NCI-H526 treated with DMSO at 0.1 percent for 48 hours (cell line): ENCODE measurements at regions not wholly inside any gene's neighbourhood (a gene's known extent, or its start where the extent isn't known, plus 50 kb on each side); places are given as distances from the start of the nearest gene placed in this dataset.

ENCODE experiments used
- DNase-seq: peaks from one replicate; lab custom pipeline; 2025; lab: John Stamatoyannopoulos, UW

- DNase-seq, result no peak
These were observed 293.5 kb downstream of the GPAM start for GRCh38 chr10:111890046-111890445.

- no peak for DNase-seq
These were observed 267.6 kb downstream of the GPAM start for GRCh38 chr10:111916011-111916410.

DNA sequence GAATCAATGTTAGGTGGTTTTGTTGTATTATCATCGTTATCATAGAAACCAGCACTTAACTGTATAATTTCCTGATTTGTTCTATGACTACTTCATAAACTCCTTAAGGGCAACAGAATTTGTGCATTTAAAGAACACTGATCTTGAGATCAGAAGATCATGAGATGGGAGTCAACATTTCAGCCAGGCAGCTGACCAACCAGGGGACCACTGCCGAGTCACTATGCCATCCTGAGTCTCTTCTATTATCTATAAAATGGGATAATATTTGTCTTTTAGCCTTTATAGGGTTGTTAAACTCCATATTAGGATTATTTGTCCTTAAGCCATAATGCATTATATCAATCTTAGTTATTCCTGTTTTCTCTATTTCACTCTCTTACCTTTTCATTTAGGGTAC, 261.7 kb downstream of the GPAM start:
- no peak for DNase-seq

GRCh38 chr10:111923032-111923431, 260.5 kb downstream of the GPAM start:
- DNase-seq, result no peak

DNA sequence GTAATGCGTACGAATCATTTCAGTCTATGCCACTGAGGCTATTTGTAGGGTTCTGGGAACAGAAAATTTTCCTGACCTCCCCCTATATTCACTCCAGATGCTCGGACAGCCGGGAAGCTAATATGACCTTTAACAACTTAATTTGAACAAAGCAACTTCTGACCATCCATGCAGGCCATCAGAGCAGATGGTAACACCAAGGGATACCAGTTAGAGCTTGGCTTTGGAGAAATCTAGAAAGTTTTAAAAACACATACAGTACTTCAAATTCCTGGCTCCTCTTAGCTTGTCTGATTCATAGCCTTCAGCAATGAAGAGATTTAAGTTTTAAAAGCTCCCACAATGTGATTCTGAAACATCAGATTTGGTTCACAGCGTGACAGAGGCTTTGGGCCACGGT, 257.3 kb downstream of the GPAM start:
- no peak for DNase-seq

DNA sequence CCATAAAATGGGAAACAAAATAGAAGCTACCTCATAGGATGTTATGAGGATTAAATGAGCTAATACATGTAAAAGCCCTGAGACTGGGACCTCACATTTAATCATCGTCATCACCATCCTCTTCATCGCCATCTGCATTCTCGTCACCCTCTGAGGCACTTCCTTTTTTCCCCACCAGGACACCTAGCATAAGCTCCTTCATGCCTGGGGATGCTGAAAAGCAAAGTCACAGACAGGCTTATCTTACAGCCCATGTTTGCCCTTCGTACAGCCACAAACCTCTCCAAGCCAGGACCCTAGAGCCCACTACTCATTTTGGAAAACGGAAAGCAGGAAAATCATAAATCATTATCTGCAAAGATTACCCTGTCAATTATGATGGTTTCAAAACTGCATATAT, 249.6 kb downstream of the GPAM start:
- DNase-seq, result no peak

GRCh38 chr10:111934931-111935330, 248.6 kb downstream of the GPAM start:
- DNase-seq, result no peak

GRCh38 chr10:111936143-111936542, 247.4 kb downstream of the GPAM start:
- DNase-seq, result no peak

- no peak for DNase-seq
These were observed 239.2 kb downstream of the GPAM start for GRCh38 chr10:111944331-111944730.

- DNase-seq, result no peak
These were observed 229.6 kb downstream of the GPAM start for GRCh38 chr10:111953949-111954348.

- no peak for DNase-seq
These were observed 229.2 kb downstream of the GPAM start for GRCh38 chr10:111954386-111954785.

GRCh38 chr10:111956841-111957240, 226.7 kb downstream of the GPAM start:
- DNase-seq, result no peak

DNA sequence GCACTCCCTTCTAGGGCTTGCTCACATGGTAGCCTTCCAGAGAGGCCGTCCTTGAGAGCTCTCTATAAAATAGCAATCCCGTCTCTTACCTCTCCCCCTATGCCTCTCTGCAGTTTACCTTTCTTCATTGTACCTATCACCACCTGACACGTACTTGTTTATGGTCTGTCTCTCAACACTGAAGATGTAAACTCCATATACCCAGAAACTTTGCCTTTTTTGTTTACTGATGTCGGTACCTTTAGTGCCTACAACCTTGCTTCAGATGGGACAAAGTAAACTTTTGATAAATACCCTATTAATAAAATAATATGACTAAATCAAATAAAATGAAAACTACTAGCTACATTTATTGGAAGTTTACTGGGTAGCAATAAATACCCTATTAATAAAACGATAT, 220.6 kb downstream of the GPAM start:
- DNase-seq, result no peak

DNA sequence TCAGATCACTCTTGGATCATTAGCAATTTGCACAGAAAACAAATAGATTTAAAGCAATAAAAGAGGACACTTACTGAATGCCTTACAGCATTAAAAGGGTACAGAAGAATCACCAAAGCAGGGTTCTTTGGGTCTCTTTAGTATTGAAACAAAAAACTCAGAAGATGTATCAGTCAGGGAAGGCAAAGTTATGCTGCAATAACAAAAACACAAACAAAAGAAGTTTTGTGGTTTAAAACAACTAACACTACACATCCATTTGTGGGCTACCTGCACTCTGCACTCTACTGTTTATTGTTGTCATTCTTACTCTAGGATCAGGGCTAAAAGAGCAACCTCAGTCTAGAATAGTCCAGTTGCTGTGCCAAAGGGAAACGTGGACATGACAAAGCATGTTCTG, 216.4 kb downstream of the GPAM start:
- DNase-seq, result no peak

- DNase-seq, result no peak
These were observed 216.0 kb downstream of the GPAM start for GRCh38 chr10:111967547-111967946.

DNA sequence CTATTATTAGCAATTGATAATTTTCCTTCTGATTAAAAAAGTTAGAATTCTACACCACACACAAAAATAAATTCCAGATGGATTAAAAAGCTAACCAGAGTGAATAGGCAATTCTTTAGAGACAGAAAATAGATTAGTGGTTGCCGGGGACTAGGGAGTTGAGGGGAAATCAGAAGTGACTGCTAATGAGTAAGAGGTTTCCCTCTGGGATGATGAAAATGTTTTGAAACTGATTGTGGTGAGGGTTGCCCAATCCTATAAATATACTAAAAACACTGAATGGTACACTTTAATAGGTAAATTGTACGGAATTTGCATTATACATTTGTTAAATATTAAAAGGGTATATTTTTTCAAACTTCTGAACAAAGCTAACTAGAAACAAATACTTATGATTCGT, 214.9 kb downstream of the GPAM start:
- no peak for DNase-seq

DNA sequence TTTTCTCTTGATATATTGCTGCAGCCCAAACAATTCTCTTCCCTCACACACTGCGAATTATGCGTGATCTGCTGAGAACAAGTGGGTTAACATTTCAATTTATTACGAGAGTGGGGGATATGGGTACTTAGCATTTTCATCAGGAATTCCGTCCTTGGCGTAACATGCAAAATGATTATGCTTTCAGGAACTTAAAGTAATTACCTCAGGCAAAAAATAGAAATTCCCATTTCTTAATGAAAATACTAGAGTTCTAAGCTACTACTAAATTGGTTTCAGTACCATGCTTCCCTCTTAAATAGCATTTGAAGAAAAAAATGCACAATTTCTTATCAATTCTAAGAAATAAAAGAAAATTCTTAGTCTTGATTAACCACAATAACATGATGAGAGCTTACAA, 213.5 kb downstream of the GPAM start:
- no peak for DNase-seq

DNA sequence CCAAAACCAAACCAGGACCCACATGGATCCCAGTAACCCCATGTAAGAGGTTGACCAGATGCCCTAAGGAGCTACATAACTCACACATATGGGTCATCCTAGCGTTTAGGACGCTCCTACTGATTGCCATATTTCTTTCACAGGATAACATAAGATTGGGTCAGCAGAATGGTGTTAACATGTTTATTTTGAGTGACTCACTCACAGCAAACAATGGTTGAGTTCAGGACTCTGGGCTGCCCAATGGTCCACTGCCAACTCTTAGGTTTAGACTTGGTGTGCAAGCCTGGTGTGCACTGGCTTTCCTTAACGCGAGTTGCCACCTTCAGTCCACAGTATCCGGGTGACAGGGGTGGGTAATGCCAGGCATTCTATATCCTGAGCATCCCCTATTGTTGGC, 211.5 kb downstream of the GPAM start:
- DNase-seq, result no peak

DNA sequence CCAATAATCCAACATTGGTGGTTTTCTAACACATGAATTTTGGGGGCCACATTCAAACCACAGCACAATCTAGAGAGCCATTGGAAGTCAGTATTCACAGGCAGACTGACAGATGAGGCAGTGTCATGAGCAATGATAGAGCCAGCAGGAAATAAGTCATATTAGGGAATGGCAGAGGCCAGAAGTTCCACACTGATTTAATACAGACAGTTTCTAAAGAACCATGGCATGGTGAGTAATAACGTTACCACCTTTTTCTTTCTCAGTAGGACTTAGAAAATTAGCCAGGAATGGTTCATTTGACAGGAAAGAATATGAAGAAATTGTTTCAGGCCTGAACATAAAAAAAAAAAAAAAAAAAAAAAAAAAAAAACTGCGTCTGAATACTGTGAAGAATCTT, 210.3 kb downstream of the GPAM start:
- DNase-seq, result no peak

DNA sequence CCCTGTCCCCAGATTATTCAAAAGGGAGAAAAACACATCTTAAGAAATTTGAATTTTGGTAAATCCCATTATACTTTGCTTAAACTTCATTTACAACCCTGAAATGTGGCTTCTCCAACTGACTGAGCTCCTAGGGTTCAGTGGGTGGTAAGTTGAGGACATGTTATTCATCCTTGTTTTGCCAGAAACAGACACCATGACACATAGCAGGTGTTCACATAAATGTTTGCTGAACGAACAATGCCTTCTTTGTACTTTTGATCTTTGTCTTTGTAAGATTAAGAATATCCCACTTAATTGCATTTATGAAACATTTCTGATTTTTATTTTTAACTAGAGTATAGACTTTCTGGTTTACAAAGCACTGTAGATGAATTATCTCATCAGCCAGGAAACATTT, 209.7 kb downstream of the GPAM start:
- no peak for DNase-seq

DNA sequence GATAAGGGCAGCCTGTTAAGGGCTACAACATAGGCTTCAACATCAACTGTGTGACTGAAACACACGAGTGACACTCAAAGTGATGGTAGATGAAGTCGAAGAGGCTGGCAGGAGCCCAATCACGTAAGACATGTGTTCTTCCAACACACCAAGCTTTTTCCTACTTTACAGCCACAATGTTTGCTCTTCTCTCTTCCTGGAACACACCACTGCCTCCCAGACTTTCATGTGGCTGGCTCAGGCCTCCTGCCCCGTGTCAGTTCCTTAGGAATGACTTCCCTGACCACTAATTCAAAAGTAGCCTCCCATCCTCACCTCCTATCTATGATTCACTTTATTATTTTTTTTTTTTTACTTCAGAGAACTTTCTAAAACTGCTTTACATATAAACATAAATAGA, 209.2 kb downstream of the GPAM start:
- DNase-seq, result no peak

GRCh38 chr10:111976557-111976956, 207.0 kb downstream of the GPAM start:
- DNase-seq, result no peak

- DNase-seq, result no peak
These were observed 199.5 kb downstream of the GPAM start for GRCh38 chr10:111984057-111984456.

- no peak for DNase-seq
These were observed 197.5 kb downstream of the GPAM start for GRCh38 chr10:111986079-111986478.

- DNase-seq, result no peak
These were observed 194.9 kb downstream of the GPAM start for GRCh38 chr10:111988646-111989045.
